K562 (cell line): ENCODE measurements at regions not wholly inside any gene's neighbourhood (a gene's known extent, or its start where the extent isn't known, plus 50 kb on each side); places are given as distances from the start of the nearest gene placed in this dataset.

Experiments used
- ATAC-seq: fragments of 200-7000 bp; cut with Tn5 transposase; 3 replicates; pipeline ENCODE4 v1.9.1; 2020; ENCODE audit warnings: moderate library complexity
- BruUV-seq: library from RNA; stranded (reverse); fragments of 400-500 nt; replicated peaks from 2 replicates; lab custom pipeline; 2021; lab: Mats Ljungman, UMichigan
- CTCF ChIA-PET: fragments of 300-600 bp; formaldehyde crosslinking; extraction: SDS; loops from one replicate; lab custom pipeline; 2021; ENCODE audit warnings: low intra/inter-chr PET ratio; lab: Yijun Ruan, JAX
- POLR2A ChIA-PET: fragments of 300-600, 350-650 bp; sonication (Branson Sonifier 250); formaldehyde crosslinking; extraction: SDS; loops from one replicate; lab custom pipeline; 2021; ENCODE audit warnings: antibody characterized with exemption, inconsistent platforms; lab: Yijun Ruan, JAX
- DNase-seq, 4 experiments: peaks; one replicate each; pipeline versions ENCODE4 v3.0.0 to v3.0.0-alpha.2; 2011 to 2018; ENCODE audit warnings: low spot score in 3 of 4, mixed read lengths in 3 of 4; ENCODE audit errors: extremely low read depth in 1 of 4
- FAIRE-seq: peaks from 2 replicates; lab custom pipeline; 2011; peaks lifted over from hg19 to GRCh38; lab: Jason Lieb, UNC
- H2AFZ ChIP-seq: 2 replicates; pipeline ENCODE4 v1.6.0; 2011; ENCODE audit warnings: low read depth, low read length, control low read depth, inconsistent platforms
- H3K27ac ChIP-seq: fragments of 200-600 bp; 3 replicates; pipeline ENCODE4 v1.8.0; 2011; ENCODE audit warnings: low read depth, mild to moderate bottlenecking, control low read depth, inconsistent platforms, low read length, moderate library complexity, mixed read lengths; ENCODE audit errors: extremely low read depth
- H3K27me3 ChIP-seq, 2 experiments: fragments of 300-600 bp in 1 of 2; 2 replicates in 1 of 2; 3 replicates in 1 of 2; pipeline versions ENCODE4 v1.6.0 to v1.8.0; 2011; ENCODE audit warnings: inconsistent platforms in 2 of 2, low read length in 2 of 2, mild to moderate bottlenecking in 1 of 2, mixed read lengths in 1 of 2, moderate library complexity in 1 of 2; ENCODE audit not compliant: control insufficient read depth in 2 of 2, insufficient read depth in 2 of 2
- H3K36me3 ChIP-seq: fragments of 300-600 bp; 3 replicates; pipeline ENCODE4 v1.8.0; 2011; ENCODE audit warnings: mild to moderate bottlenecking, low read length, inconsistent platforms; ENCODE audit not compliant: control insufficient read depth, insufficient read depth
- H3K4me1 ChIP-seq, 2 experiments: fragments of 200-600 bp in 1 of 2; replicated peaks in 1 of 2; 2 replicates in 1 of 2; 3 replicates in 1 of 2; pipeline versions ENCODE4 v1.5.1 to v1.8.0; 2011; ENCODE audit warnings: inconsistent platforms in 2 of 2, low read length in 2 of 2, mild to moderate bottlenecking in 1 of 2, mixed read lengths in 1 of 2, moderate library complexity in 1 of 2; ENCODE audit not compliant: control insufficient read depth in 2 of 2, insufficient read depth in 2 of 2
- H3K4me2 ChIP-seq: 2 replicates; pipeline ENCODE4 v1.6.1; 2011; ENCODE audit warnings: low read length, control low read depth, inconsistent platforms, mixed read lengths; ENCODE audit not compliant: insufficient read depth
- H3K4me3 ChIP-seq: fragments of 200-600 bp; sonication (generic), shearing (Covaris generic); 2 replicates; pipeline ENCODE4 v1.5.1; 2016; ENCODE audit warnings: control low read depth, inconsistent platforms
- H3K79me2 ChIP-seq: fragments of 200-600 bp; 3 replicates; pipeline ENCODE4 v1.8.0; 2011; ENCODE audit warnings: low read length, inconsistent platforms; ENCODE audit not compliant: control insufficient read depth, insufficient read depth
- H3K9ac ChIP-seq, 2 experiments: 2 replicates each; pipeline versions ENCODE4 v1.6.0 to v1.6.1; 2011; ENCODE audit warnings: low read depth in 2 of 2, low read length in 2 of 2, control low read depth in 1 of 2, inconsistent platforms in 1 of 2, mild to moderate bottlenecking in 1 of 2, mixed read lengths in 1 of 2; ENCODE audit not compliant: insufficient read depth in 1 of 2
- H3K9me1 ChIP-seq: one replicate; pipeline ENCODE4 v1.6.0; 2011; ENCODE audit warnings: inconsistent platforms, mild to moderate bottlenecking, low read length, moderate library complexity; ENCODE audit not compliant: control insufficient read depth, insufficient read depth
- H3K9me3 ChIP-seq: replicated peaks from 2 replicates; pipeline ENCODE4 v1.5.1; 2011; ENCODE audit warnings: low read depth, low read length, inconsistent platforms; ENCODE audit not compliant: control insufficient read depth, insufficient read depth
- H4K20me1 ChIP-seq: replicated peaks from 2 replicates; pipeline ENCODE4 v1.6.1; 2011; ENCODE audit warnings: low read length, inconsistent platforms, mixed read lengths; ENCODE audit not compliant: control insufficient read depth, insufficient read depth
- ARID3A ChIP-seq: IDR thresholded peaks from 2 replicates; pipeline ENCODE4 v1.6.1; 2012; ENCODE audit warnings: low read depth, low read length, improper control_type of control experiment, borderline replicate concordance
- ARID3B ChIP-seq: fragments of 250-450 bp; sonication (Bioruptor Pico); IDR thresholded peaks from 2 replicates; pipeline ENCODE4 v1.4.0; 2020; ENCODE audit warnings: borderline replicate concordance
- GTF3C2 ChIP-seq: IDR thresholded peaks from 3 replicates; pipeline ENCODE4 v1.6.1; 2011; ENCODE audit warnings: borderline replicate concordance, mild to moderate bottlenecking, moderate library complexity; ENCODE audit not compliant: insufficient read length; ENCODE audit errors: extremely low read depth
- KLF1 ChIP-seq: fragments of 450-650 bp; IDR thresholded peaks from 2 replicates; pipeline ENCODE4 v1.6.1; 2016; ENCODE audit warnings: missing genetic modification characterization, missing compliant biosample characterization
- RAD51 ChIP-seq: fragments of 450-650 bp; IDR thresholded peaks from 2 replicates; pipeline ENCODE4 v1.7.1; 2016; ENCODE audit warnings: low read depth, mild to moderate bottlenecking, borderline replicate concordance
- SNIP1 ChIP-seq: fragments of 450-650 bp; IDR thresholded peaks from 2 replicates; pipeline ENCODE4 v1.7.1; 2017; ENCODE audit warnings: low read depth, mild to moderate bottlenecking
- STAT5A ChIP-seq: IDR thresholded peaks from 2 replicates; pipeline ENCODE4 v1.6.1; 2012; ENCODE audit warnings: low read length, inconsistent platforms, borderline replicate concordance
- TGIF2 ChIP-seq: sonication (generic); formaldehyde crosslinking; IDR thresholded peaks from 2 replicates; pipeline ENCODE4 v1.8.1; 2022; ENCODE audit warnings: mild to moderate bottlenecking, missing genetic modification reagents, moderate library complexity
- ZBTB2 ChIP-seq: fragments of 450-650 bp; IDR thresholded peaks from 2 replicates; pipeline ENCODE4 v1.6.1; 2016; ENCODE audit warnings: antibody characterized with exemption
- ZNF232 ChIP-seq: sonication (generic); formaldehyde crosslinking; IDR thresholded peaks from 2 replicates; pipeline ENCODE4 v1.8.0; 2022; ENCODE audit warnings: mild to moderate bottlenecking, missing genetic modification reagents
- ZNF518B ChIP-seq: fragments of 250-450 bp; sonication (Bioruptor Pico); IDR thresholded peaks from 2 replicates; pipeline ENCODE4 v1.5.0; 2021; ENCODE audit warnings: mild to moderate bottlenecking, moderate library complexity
- ZNF586 ChIP-seq: fragments of 450-650 bp; formaldehyde crosslinking; conservative IDR thresholded peaks from 2 replicates; pipeline ENCODE4 v1.4.0; 2020; ENCODE audit warnings: mild to moderate bottlenecking, moderate library complexity
- WGBS: fragments of 100-300 bp; shearing (Covaris generic); methylation state at CpG from one replicate; pipeline ENCODE4 v1.1.6; 2016; ENCODE audit warnings: low coverage, mixed read lengths; ENCODE audit not compliant: insufficient coverage; ENCODE audit errors: missing lambda C conversion rate; 5-methylcytosine and 5-hydroxymethylcytosine counted together
- in situ Hi-C: fragments of 300-500 bp; cut with MboI; formaldehyde crosslinking; loops from 4 replicates; pipeline ENCODE4 v1.15.0; 2018; ENCODE audit warnings: inconsistent platforms, mixed read lengths
- intact Hi-C: fragments of 100-400 bp; cut with micrococcal nuclease; formaldehyde crosslinking; loops from 2 replicates; pipeline ENCODE4 v1.14.2; 2022

- ChIA-PET POLR2A (no interaction called here), CTCF (no interaction called here)
- in situ Hi-C loops: no loop called here
- no TSS peak for BruUV-seq
- Histone ChIP-seq H2AFZ (no peak overlapping the region), H3K9me3 (no peaks in the 10 kb centered on the region), H3K9ac (no peak overlapping the region), H3K36me3 (no peaks in the 10 kb centered on the region), H3K4me2 (no peak overlapping the region), H4K20me1 (no peaks in the 10 kb centered on the region), H3K9me1 (no peaks in the 10 kb centered on the region), H3K27me3 (no peaks in the 10 kb centered on the region), H3K79me2 (no peaks in the 10 kb centered on the region), H3K4me1 (no peaks in the 10 kb centered on the region), H3K27ac (no peak overlapping the region), H3K4me3 (no peak overlapping the region)
- no peak for DNase-seq
- intact Hi-C loops: no loop called here
- 4% methylated on average over 5 of the region's 5 CpGs for WGBS
- no peak for FAIRE-seq
- no peak for ATAC-seq
- TF ChIP-seq ZNF586 (CRISPR knock-in tag): no peak
- TF ChIP-seq ZNF518B: no peak
- TF ChIP-seq GTF3C2: no peak
- no peak for TF ChIP-seq KLF1 (tag)
- TF ChIP-seq ZBTB2: no peak
- no peak for TF ChIP-seq ARID3A
- no peak for TF ChIP-seq STAT5A
- TF ChIP-seq RAD51: no peak
- TF ChIP-seq ZNF232 (CRISPR knock-in tag): no peak
- no peak for TF ChIP-seq ARID3B (CRISPR knock-in tag)
- TF ChIP-seq TGIF2 (CRISPR knock-in tag): no peak
- no peak for TF ChIP-seq SNIP1
Observed at GRCh38 chr6:48447251-48447650, 336.3 kb upstream of the PTCHD4 start.
